NT2/D1 (cell line): ENCODE measurements at regions not wholly inside any gene's neighbourhood (a gene's known extent, or its start where the extent isn't known, plus 50 kb on each side); places are given as distances from the start of the nearest gene placed in this dataset.

ENCODE experiments used
- YY1 ChIP-seq: IDR thresholded peaks from 2 replicates; pipeline ENCODE4 v1.6.1; 2011; ENCODE audit not compliant: insufficient read length, insufficient read depth
- ZNF274 ChIP-seq: IDR thresholded peaks from 2 replicates; pipeline ENCODE4 v1.6.1; 2011; ENCODE audit warnings: mild to moderate bottlenecking, low read depth, low read length

DNA sequence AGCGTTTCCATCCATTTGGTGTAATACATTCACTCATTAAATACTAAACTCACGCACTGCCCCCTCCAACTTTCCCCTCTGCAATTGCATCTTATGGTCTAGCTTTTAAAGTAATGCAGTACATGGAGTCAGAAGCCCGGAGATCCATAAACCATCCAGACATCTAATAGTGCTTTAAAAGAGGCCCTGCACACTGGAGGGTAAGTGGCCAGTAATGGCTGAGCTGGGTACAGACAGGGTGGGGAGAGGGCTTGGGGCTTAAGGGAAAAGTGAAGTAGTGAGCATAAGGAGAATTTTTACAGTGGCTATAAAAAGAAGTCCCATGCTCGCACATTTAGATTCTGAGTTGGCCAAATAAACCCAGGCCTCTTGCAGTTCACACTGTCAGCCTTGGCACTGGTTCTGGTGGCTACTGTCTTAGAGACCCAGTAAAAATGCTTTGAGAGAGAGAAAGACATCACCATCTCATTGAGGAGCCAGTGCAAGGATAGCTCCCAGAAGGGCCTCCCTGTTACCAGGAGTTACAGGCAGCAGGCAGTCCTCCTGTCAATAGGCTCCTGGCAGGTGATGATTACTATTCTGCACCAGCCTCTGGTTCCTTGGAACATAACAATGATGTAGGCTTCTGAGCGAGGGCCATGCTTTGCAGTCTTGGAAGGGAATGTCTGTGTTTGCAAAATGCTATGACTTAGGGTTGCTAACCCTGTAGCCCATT, 112.6 kb upstream of the NEO1 start:
- no peak for TF ChIP-seq YY1
- TF ChIP-seq ZNF274, result no peak
